Coronary artery (tissue), 2 donors: ENCODE measurements at regions not wholly inside any gene's neighbourhood (a gene's known extent, or its start where the extent isn't known, plus 50 kb on each side); places are given as distances from the start of the nearest gene placed in this dataset.

ENCODE experiments used
- DNase-seq: peaks from one replicate; pipeline ENCODE4 v3.0.0-alpha.2; 2017; ENCODE audit warnings: low spot score
- H3K27ac ChIP-seq, 2 donors: fragments of 200-600 bp; sonication (generic); one replicate each; pipeline ENCODE4 v1.5.1; 2016 to 2019
- H3K4me3 ChIP-seq: fragments of 200-600 bp; sonication (generic); 2 replicates; pipeline ENCODE4 v1.5.1; 2016; ENCODE audit warnings: mild to moderate bottlenecking, moderate library complexity
- CTCF ChIP-seq: fragments of 200-600 bp; sonication (generic); IDR thresholded peaks from one replicate; pipeline ENCODE4 v1.5.1; 2019; ENCODE audit warnings: antibody characterized with exemption

- H3K4me3 ChIP-seq = no peak overlapping the region
- no peak overlapping the region for H3K27ac ChIP-seq
- DNase-seq = no peak
- TF ChIP-seq CTCF = no peak
Measured at GRCh38 chr16:13307255-13307654, 405.9 kb downstream of the SHISA9 start.

- H3K27ac ChIP-seq = no peak overlapping the region
- H3K4me3 ChIP-seq = no peak overlapping the region
- DNase-seq = no peak
- TF ChIP-seq CTCF = no peak
Measured at GRCh38 chr16:13307851-13308250, 406.5 kb downstream of the SHISA9 start.

GRCh38 chr16:13312063-13312462 lies 410.7 kb downstream of the SHISA9 start:
- DNase-seq = no peak

GRCh38 chr16:13313351-13313750 lies 412.0 kb downstream of the SHISA9 start:
- H3K27ac ChIP-seq = no peak overlapping the region
- TF ChIP-seq CTCF = no peak
- DNase-seq = no peak
- no peak overlapping the region for H3K4me3 ChIP-seq

More at GRCh38 chr16:13312063-13312462, 410.7 kb downstream of the SHISA9 start:
- no peak overlapping the region for H3K4me3 ChIP-seq
- no peak for TF ChIP-seq CTCF
- no peak overlapping the region for H3K27ac ChIP-seq

- no peak overlapping the region for H3K4me3 ChIP-seq
- no peak for DNase-seq
- TF ChIP-seq CTCF = no peak
- no peak overlapping the region for H3K27ac ChIP-seq
Measured at GRCh38 chr16:13314633-13315032, 413.2 kb downstream of the SHISA9 start.

GRCh38 chr16:13315642-13316427 lies 414.4 kb downstream of the SHISA9 start:
- TF ChIP-seq CTCF = no peak
- H3K27ac ChIP-seq = no peak overlapping the region
- H3K4me3 ChIP-seq = no peak overlapping the region
- DNase-seq = no peak

GRCh38 chr16:13322336-13322735 lies 420.9 kb downstream of the SHISA9 start:
- Histone ChIP-seq H3K27ac (no peak overlapping the region), H3K4me3 (no peak overlapping the region)
- no peak for DNase-seq
- TF ChIP-seq CTCF = no peak
